ENCODE measurements at regions not wholly inside any gene's neighbourhood (a gene's known extent, or its start where the extent isn't known, plus 50 kb on each side); places are given as distances from the start of the nearest gene placed in this dataset.

GRCh38 chr1:238998577-238998976 lies 387.8 kb upstream of the CHRM3 start:
- DNase-seq (ENCODE audit: low spot score), result no peak
- Histone ChIP-seq H3K4me2 (ENCODE audit: low read length) (no peak overlapping the region), H3K79me2 (ENCODE audit: insufficient read depth, low read depth, low read length) (no peaks in the 10 kb centered on the region), H2AFZ (ENCODE audit: low read length) (no peak overlapping the region), H4K20me1 (ENCODE audit: insufficient read depth, low read length) (no peaks in the 10 kb centered on the region), H3K4me1 (ENCODE audit: insufficient read depth, low read length, poor library complexity, severe bottlenecking) (no peaks in the 10 kb centered on the region), H3K4me3 (ENCODE audit: low read depth, low read length, poor library complexity, severe bottlenecking) (no peak overlapping the region), H3K27ac (ENCODE audit: low read depth, low read length, poor library complexity, severe bottlenecking) (no peak overlapping the region), H3K36me3 (ENCODE audit: insufficient read depth, low read length) (no peaks in the 10 kb centered on the region), H3K9me2 (ENCODE audit: insufficient read depth, low read length) (no peaks in the 10 kb centered on the region), H3K9me3 (ENCODE audit: low read length) (no peaks in the 10 kb centered on the region; the same call in 1 of the 2 replicates)
- ChIA-PET POLR2A (no interaction called here), CTCF (ENCODE audit: unreplicated experiment) (no interaction called here)
- no peak for TF ChIP-seq CTCF (conservative IDR thresholded peaks at IDR 0.05; ENCODE audit: low read length)
- TF ChIP-seq EZH2phosphoT487 (IDR thresholded peaks at IDR 0.05; ENCODE audit: borderline replicate concordance, low read depth, low read length), result no peak
- intact Hi-C loops (cut with micrococcal nuclease; ENCODE audit: unreplicated experiment), result no loop called here
- BruUV-seq (replicated peaks), result no TSS peak

GRCh38 chr1:238991765-238992495 lies 394.4 kb upstream of the CHRM3 start:
- no peaks in the 10 kb centered on the region for H3K4me1 ChIP-seq (ENCODE audit: insufficient read depth, low read length, poor library complexity, severe bottlenecking)
- no peak for DNase-seq (ENCODE audit: low spot score)
- no peaks in the 10 kb centered on the region for H3K9me2 ChIP-seq (ENCODE audit: insufficient read depth, low read length)
- no peaks in the 10 kb centered on the region for H4K20me1 ChIP-seq (ENCODE audit: insufficient read depth, low read length)
- intact Hi-C loops (cut with micrococcal nuclease; ENCODE audit: unreplicated experiment), result no loop called here
- no TSS peak for BruUV-seq (replicated peaks)
- ChIA-PET CTCF (ENCODE audit: unreplicated experiment) (no interaction called here), POLR2A (interaction anchor here (1.0 kb wide), 1 partner anchor 13 kb away, joined by 4 read pairs; no protein-coding TSS in a partner anchor)
- H3K4me3 ChIP-seq (ENCODE audit: low read depth, low read length, poor library complexity, severe bottlenecking), result no peak overlapping the region
- TF ChIP-seq EZH2phosphoT487 (IDR thresholded peaks at IDR 0.05; ENCODE audit: borderline replicate concordance, low read depth, low read length) (no peak), CTCF (conservative IDR thresholded peaks at IDR 0.05; ENCODE audit: low read length) (no peak)
- H3K27ac ChIP-seq (ENCODE audit: low read depth, low read length, poor library complexity, severe bottlenecking), result no peak overlapping the region
- H3K4me2 ChIP-seq (ENCODE audit: low read length), result no peak overlapping the region
- H3K9me3 ChIP-seq (ENCODE audit: low read length), result no peaks in the 10 kb centered on the region
- H3K79me2 ChIP-seq (ENCODE audit: insufficient read depth, low read depth, low read length), result no peaks in the 10 kb centered on the region
- H3K36me3 ChIP-seq (ENCODE audit: insufficient read depth, low read length), result no peaks in the 10 kb centered on the region
- H2AFZ ChIP-seq (ENCODE audit: low read length), result no peak overlapping the region

GRCh38 chr1:238985312-238985711 lies 401.1 kb upstream of the CHRM3 start:
- Histone ChIP-seq H4K20me1 (ENCODE audit: insufficient read depth, low read length) (no peaks in the 10 kb centered on the region), H3K9me3 (ENCODE audit: low read length) (no peaks in the 10 kb centered on the region), H3K79me2 (ENCODE audit: insufficient read depth, low read depth, low read length) (no peaks in the 10 kb centered on the region), H3K4me3 (ENCODE audit: low read depth, low read length, poor library complexity, severe bottlenecking) (no peak overlapping the region), H3K9me2 (ENCODE audit: insufficient read depth, low read length) (no peaks in the 10 kb centered on the region), H3K4me1 (ENCODE audit: insufficient read depth, low read length, poor library complexity, severe bottlenecking) (no peaks in the 10 kb centered on the region), H3K36me3 (ENCODE audit: insufficient read depth, low read length) (no peaks in the 10 kb centered on the region), H3K4me2 (ENCODE audit: low read length) (no peak overlapping the region), H2AFZ (ENCODE audit: low read length) (no peak overlapping the region), H3K27ac (ENCODE audit: low read depth, low read length, poor library complexity, severe bottlenecking) (no peak overlapping the region)
- TF ChIP-seq CTCF (conservative IDR thresholded peaks at IDR 0.05; ENCODE audit: low read length) (no peak), EZH2phosphoT487 (IDR thresholded peaks at IDR 0.05; ENCODE audit: borderline replicate concordance, low read depth, low read length) (no peak)
- POLR2A ChIA-PET, result no interaction called here
- DNase-seq (ENCODE audit: low spot score), result no peak
- BruUV-seq (replicated peaks), result no TSS peak
- intact Hi-C loops (cut with micrococcal nuclease; ENCODE audit: unreplicated experiment), result no loop called here
- CTCF ChIA-PET (ENCODE audit: unreplicated experiment), result no interaction called here

Measured in OCI-LY7 (cell line).